Uterus (tissue), 2 donors: ENCODE measurements at regions not wholly inside any gene's neighbourhood (a gene's known extent, or its start where the extent isn't known, plus 50 kb on each side); places are given as distances from the start of the nearest gene placed in this dataset.

Experiments used
- CTCF ChIP-seq, 4 experiments: fragments of 200-600 bp in 2 of 4; fragments of 450-650 bp in 2 of 4; sonication (generic) in 2 of 4; IDR thresholded peaks; one replicate each; pipeline ENCODE4 v1.5.1; 2016 to 2019; ENCODE audit warnings: antibody characterized with exemption in 4 of 4, mild to moderate bottlenecking in 2 of 4, moderate library complexity in 1 of 4
- POLR2A ChIP-seq, 2 donors: fragments of 450-650 bp; IDR thresholded peaks; one replicate each; pipeline ENCODE4 v1.6.1; 2016; ENCODE audit warnings: antibody characterized with exemption in 2 of 2, mild to moderate bottlenecking in 1 of 2, moderate library complexity in 1 of 2

- TF ChIP-seq CTCF (IDR thresholded peaks at IDR 0.05) (no peak), POLR2A (IDR thresholded peaks at IDR 0.05) (no peak)
Observed at GRCh38 chr2:184261331-184261730, 337.0 kb upstream of the ZNF804A start.
